Gastroesophageal sphincter (tissue), 4 donors: ENCODE measurements at regions not wholly inside any gene's neighbourhood (a gene's known extent, or its start where the extent isn't known, plus 50 kb on each side); places are given as distances from the start of the nearest gene placed in this dataset.

Experiments
- ATAC-seq: fragments of 150-250 bp; one replicate; pipeline ENCODE4 v1.9.1; 2016; ENCODE audit warnings: mild to moderate bottlenecking, moderate library complexity
- H3K27ac ChIP-seq, 4 donors: fragments of 200-600 bp; sonication (generic) in 3 of 4; 1 replicate in 3 of 4; 2 replicates in 1 of 4; pipeline ENCODE4 v1.5.1; 2016 to 2019
- H3K27me3 ChIP-seq: fragments of 200-600 bp; sonication (generic); one replicate; pipeline ENCODE4 v1.5.1; 2019
- H3K36me3 ChIP-seq, 2 donors: fragments of 200-600 bp; sonication (generic); one replicate each; pipeline ENCODE4 v1.5.1; 2019; ENCODE audit warnings: control low read depth in 1 of 2
- H3K4me1 ChIP-seq, 3 donors: fragments of 200-600 bp; sonication (generic); 1 replicate in 2 of 3; 2 replicates in 1 of 3; pipeline ENCODE4 v1.5.1; 2016 to 2019; ENCODE audit warnings: control low read depth in 2 of 3
- H3K4me3 ChIP-seq, 2 donors: fragments of 200-600 bp; sonication (generic); one replicate each; pipeline ENCODE4 v1.5.1; 2019; ENCODE audit warnings: mild to moderate bottlenecking in 1 of 2, moderate library complexity in 1 of 2
- H3K9me3 ChIP-seq, 3 donors: fragments of 200-600 bp; sonication (generic); one replicate each; pipeline ENCODE4 v1.5.1; 2017 to 2019; ENCODE audit warnings: control low read depth in 2 of 3
- CTCF ChIP-seq, 4 experiments: fragments of 200-600 bp in 2 of 4; fragments of 450-650 bp in 2 of 4; sonication (generic) in 1 of 4; IDR thresholded peaks; one replicate each; pipeline ENCODE4 v1.5.1; 2017 to 2019; ENCODE audit warnings: antibody characterized with exemption in 4 of 4, mild to moderate bottlenecking in 2 of 4, moderate library complexity in 2 of 4
- EP300 ChIP-seq: sonication (generic); formaldehyde crosslinking; IDR thresholded peaks from one replicate; pipeline ENCODE4 v1.6.1; 2017; ENCODE audit warnings: antibody characterized with exemption, mild to moderate bottlenecking
- POLR2A ChIP-seq, 2 donors: fragments of 450-650 bp; IDR thresholded peaks; one replicate each; pipeline ENCODE4 v1.6.1; 2017; ENCODE audit warnings: antibody characterized with exemption in 2 of 2, mild to moderate bottlenecking in 2 of 2, moderate library complexity in 1 of 2
- POLR2AphosphoS5 ChIP-seq: sonication (generic); formaldehyde crosslinking; IDR thresholded peaks from one replicate; pipeline ENCODE4 v1.6.1; 2017; ENCODE audit warnings: antibody characterized with exemption
- WGBS, 2 donors: methylation state at CpG; one replicate each; pipeline ENCODE4 v1.1.5; 2018; ENCODE audit warnings: low coverage in 1 of 2; 5-methylcytosine and 5-hydroxymethylcytosine counted together

GRCh38 chr1:2923351-2923750, 97.9 kb upstream of the ACTRT2 start:
- no peak for ATAC-seq
- no peaks in the 10 kb centered on the region for H3K36me3 ChIP-seq
- H3K9me3 ChIP-seq: no peaks in the 10 kb centered on the region
- H3K27me3 ChIP-seq: peaks cover 81% of the 10 kb centered on the region
- H3K27ac ChIP-seq: no peak overlapping the region
- no peak overlapping the region for H3K4me3 ChIP-seq
- 80 to 93% methylated on average over 1 to 6 of the region's 21 CpGs for WGBS, 2 donors
- no peak for TF ChIP-seq CTCF (IDR thresholded peaks at IDR 0.05)
- TF ChIP-seq EP300: no peak
- no peak for TF ChIP-seq POLR2A (IDR thresholded peaks at IDR 0.05)
- no peak for TF ChIP-seq POLR2AphosphoS5
- H3K4me1 ChIP-seq: peaks cover 0 to 11% (median 0%) of the 10 kb centered on the region in 3 donors

DNA sequence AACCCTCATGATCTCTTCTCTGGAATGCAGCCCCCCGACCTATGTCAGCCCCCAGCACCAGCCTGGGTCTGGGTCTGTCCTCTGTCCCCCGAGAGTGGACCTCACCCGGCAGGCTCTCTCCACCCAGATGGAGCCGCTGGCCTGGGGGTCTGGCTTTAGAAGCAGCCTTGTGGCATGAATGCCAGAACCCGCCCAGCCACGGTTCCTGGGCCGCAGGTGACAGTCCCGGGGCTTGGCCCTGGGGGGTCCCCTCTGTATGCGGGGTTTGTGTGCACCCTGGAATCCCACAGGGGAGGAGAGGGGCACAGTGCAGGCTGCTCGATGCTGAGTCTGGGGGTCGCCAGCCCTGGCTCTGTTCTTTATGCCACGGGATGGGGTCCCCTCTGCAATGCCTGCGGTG, 96.0 kb upstream of the ACTRT2 start:
- TF ChIP-seq EP300: no peak
- no peak for TF ChIP-seq POLR2A (IDR thresholded peaks at IDR 0.05)
- TF ChIP-seq POLR2AphosphoS5: no peak
- TF ChIP-seq CTCF (IDR thresholded peaks at IDR 0.05): no peak
- peaks cover 0 to 9% (median 0%) of the 10 kb centered on the region in 3 donors for H3K9me3 ChIP-seq
- no peak overlapping the region for H3K4me3 ChIP-seq
- no peak for ATAC-seq
- H3K27ac ChIP-seq: no peak overlapping the region
- H3K4me1 ChIP-seq: peaks cover 0 to 15% (median 0%) of the 10 kb centered on the region in 3 donors
- H3K27me3 ChIP-seq: peaks cover 82% of the 10 kb centered on the region
- no peaks in the 10 kb centered on the region for H3K36me3 ChIP-seq
- no CpG with 5 or more reads among the region's 13 CpGs for WGBS, 2 donors

GRCh38 chr1:2925918-2926317, 95.3 kb upstream of the ACTRT2 start:
- peaks cover 82% of the 10 kb centered on the region for H3K27me3 ChIP-seq
- no peak for ATAC-seq
- no peak overlapping the region for H3K4me3 ChIP-seq
- H3K9me3 ChIP-seq: peaks cover 0 to 9% (median 0%) of the 10 kb centered on the region in 3 donors
- TF ChIP-seq POLR2A (IDR thresholded peaks at IDR 0.05) (no peak), POLR2AphosphoS5 (no peak), EP300 (no peak), CTCF (IDR thresholded peaks at IDR 0.05) (no peak)
- peaks cover 0 to 15% (median 0%) of the 10 kb centered on the region in 3 donors for H3K4me1 ChIP-seq
- WGBS, 2 donors: no CpG with 5 or more reads among the region's 10 CpGs
- H3K36me3 ChIP-seq: no peaks in the 10 kb centered on the region
- H3K27ac ChIP-seq: no peak overlapping the region

DNA sequence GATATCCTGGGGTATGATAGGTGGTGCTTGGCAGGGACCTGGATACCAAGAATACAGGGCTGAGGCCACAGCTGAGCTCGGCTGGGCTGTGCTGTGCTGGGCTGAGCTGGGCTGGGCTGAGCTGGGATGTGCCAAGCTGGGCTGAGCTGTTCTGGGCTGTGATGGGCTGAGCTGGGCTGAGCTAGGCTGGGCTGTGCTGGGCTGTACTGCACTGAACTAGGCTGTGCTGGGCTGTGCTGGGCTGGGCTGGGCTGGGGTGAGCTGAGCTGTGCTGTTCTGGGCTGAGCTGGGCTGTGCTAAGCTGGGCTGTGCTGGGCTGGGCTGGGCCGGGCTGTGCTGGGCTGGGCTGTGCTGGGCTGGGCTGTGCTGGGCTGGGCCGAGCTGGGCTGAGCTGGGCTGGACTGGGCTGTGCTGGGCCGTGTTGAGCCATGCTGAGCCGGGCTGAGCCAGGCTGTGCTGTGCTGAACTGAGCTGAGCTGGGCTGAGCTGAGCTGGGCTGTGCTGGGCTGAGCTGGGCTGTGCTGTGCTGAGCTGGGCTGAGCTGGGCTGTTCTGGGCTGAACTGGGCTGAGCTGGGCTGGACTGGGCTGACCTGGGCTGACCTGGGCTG, 94.7 kb upstream of the ACTRT2 start:
- no peak overlapping the region for H3K27ac ChIP-seq
- H3K4me3 ChIP-seq: no peak overlapping the region
- 0% methylated on average over 1 of the region's 5 CpGs; no CpG with 5 or more reads in 1 of the 2 donors for WGBS, 2 donors
- no peaks in the 10 kb centered on the region for H3K36me3 ChIP-seq
- no peak for ATAC-seq
- peaks cover 82% of the 10 kb centered on the region for H3K27me3 ChIP-seq
- peaks cover 0 to 15% (median 0%) of the 10 kb centered on the region in 3 donors for H3K4me1 ChIP-seq
- no peak for TF ChIP-seq POLR2AphosphoS5
- TF ChIP-seq CTCF (IDR thresholded peaks at IDR 0.05): no peak
- TF ChIP-seq EP300: no peak
- TF ChIP-seq POLR2A (IDR thresholded peaks at IDR 0.05): no peak
- peaks cover 0 to 9% (median 0%) of the 10 kb centered on the region in 3 donors for H3K9me3 ChIP-seq
